Gastroesophageal sphincter (tissue), 3 donors: ENCODE measurements at regions not wholly inside any gene's neighbourhood (a gene's known extent, or its start where the extent isn't known, plus 50 kb on each side); places are given as distances from the start of the nearest gene placed in this dataset.

Experiments used
- EP300 ChIP-seq: sonication (generic); formaldehyde crosslinking; IDR thresholded peaks from one replicate; pipeline ENCODE4 v1.6.1; 2017; ENCODE audit warnings: antibody characterized with exemption, mild to moderate bottlenecking
- POLR2A ChIP-seq, 2 donors: fragments of 450-650 bp; IDR thresholded peaks; one replicate each; pipeline ENCODE4 v1.6.1; 2017; ENCODE audit warnings: antibody characterized with exemption in 2 of 2, mild to moderate bottlenecking in 2 of 2, moderate library complexity in 1 of 2
- POLR2AphosphoS5 ChIP-seq: sonication (generic); formaldehyde crosslinking; IDR thresholded peaks from one replicate; pipeline ENCODE4 v1.6.1; 2017; ENCODE audit warnings: antibody characterized with exemption
- TF ChIP-seq, protein P1 (sequence below), 4 experiments: fragments of 200-600 bp in 2 of 4; fragments of 450-650 bp in 2 of 4; sonication (generic) in 1 of 4; IDR thresholded peaks; one replicate each; pipeline ENCODE4 v1.5.1; 2017 to 2019; ENCODE audit warnings: antibody characterized with exemption in 4 of 4, mild to moderate bottlenecking in 2 of 4, moderate library complexity in 2 of 4

DNA sequence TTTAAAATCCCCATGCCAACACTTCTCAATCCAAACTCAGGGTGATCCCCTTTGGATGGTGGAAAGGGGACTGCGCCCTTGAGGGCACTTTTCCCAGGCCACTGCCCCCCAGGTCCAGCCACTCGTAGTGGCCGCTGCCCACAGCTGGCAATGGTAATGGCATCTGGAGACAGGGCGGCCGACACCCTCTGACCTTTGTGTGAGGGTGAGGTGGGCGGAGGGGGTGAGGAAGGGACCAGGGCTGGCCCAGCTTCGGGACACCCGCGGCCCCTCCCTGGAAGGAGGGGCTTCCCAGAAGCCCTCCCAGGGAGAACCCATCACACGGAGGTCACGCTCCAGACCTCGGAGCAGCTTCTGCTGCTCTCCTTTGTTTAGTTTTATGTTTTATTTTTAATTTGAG lies 289.7 kb downstream of the FOXL1 start:
- TF ChIP-seq POLR2A (IDR thresholded peaks at IDR 0.05) (no peak), EP300 (no peak), POLR2AphosphoS5 (no peak)
- TF ChIP-seq, protein P1, sequence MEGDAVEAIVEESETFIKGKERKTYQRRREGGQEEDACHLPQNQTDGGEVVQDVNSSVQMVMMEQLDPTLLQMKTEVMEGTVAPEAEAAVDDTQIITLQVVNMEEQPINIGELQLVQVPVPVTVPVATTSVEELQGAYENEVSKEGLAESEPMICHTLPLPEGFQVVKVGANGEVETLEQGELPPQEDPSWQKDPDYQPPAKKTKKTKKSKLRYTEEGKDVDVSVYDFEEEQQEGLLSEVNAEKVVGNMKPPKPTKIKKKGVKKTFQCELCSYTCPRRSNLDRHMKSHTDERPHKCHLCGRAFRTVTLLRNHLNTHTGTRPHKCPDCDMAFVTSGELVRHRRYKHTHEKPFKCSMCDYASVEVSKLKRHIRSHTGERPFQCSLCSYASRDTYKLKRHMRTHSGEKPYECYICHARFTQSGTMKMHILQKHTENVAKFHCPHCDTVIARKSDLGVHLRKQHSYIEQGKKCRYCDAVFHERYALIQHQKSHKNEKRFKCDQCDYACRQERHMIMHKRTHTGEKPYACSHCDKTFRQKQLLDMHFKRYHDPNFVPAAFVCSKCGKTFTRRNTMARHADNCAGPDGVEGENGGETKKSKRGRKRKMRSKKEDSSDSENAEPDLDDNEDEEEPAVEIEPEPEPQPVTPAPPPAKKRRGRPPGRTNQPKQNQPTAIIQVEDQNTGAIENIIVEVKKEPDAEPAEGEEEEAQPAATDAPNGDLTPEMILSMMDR (IDR thresholded peaks at IDR 0.05), result no peak
